ENCODE measurements at regions not wholly inside any gene's neighbourhood (a gene's known extent, or its start where the extent isn't known, plus 50 kb on each side); places are given as distances from the start of the nearest gene placed in this dataset.

- Histone ChIP-seq H2BK20ac (ENCODE audit: low read depth, low read length, poor library complexity, severe bottlenecking) (no peak overlapping the region), H4K8ac (replicated peaks; ENCODE audit: insufficient read length, low read depth, low read length) (no peak overlapping the region), H2BK120ac (ENCODE audit: low read depth, low read length, poor library complexity, severe bottlenecking) (no peak overlapping the region), H3K23me2 (ENCODE audit: insufficient read length, low read depth, low read length, poor library complexity, severe bottlenecking) (no peaks in the 10 kb centered on the region), H3K9ac (ENCODE audit: extremely low read depth, insufficient read length, low read length) (no peak overlapping the region), H2AFZ (ENCODE audit: low read length) (no peak overlapping the region), H3K79me2 (ENCODE audit: insufficient read depth, low read length) (peaks cover 8% of the 10 kb centered on the region; the same call in 1 of the 2 replicates), H3K4me2 (ENCODE audit: insufficient read depth, insufficient read length, low read length) (no peak overlapping the region), H3K18ac (ENCODE audit: insufficient read length, low read depth, low read length) (no peak overlapping the region), H3K23ac (ENCODE audit: insufficient read length, low read depth, low read length) (no peak overlapping the region), H3K79me1 (ENCODE audit: insufficient read depth, low read depth, low read length, poor library complexity, severe bottlenecking) (no peaks in the 10 kb centered on the region), H3K14ac (ENCODE audit: insufficient read depth, low read length) (no peak overlapping the region), H3K4me1 (ENCODE audit: insufficient read depth, low read length) (peaks cover 2% of the 10 kb centered on the region; the same call in 1 of the 2 replicates), H2BK15ac (ENCODE audit: low read depth, low read length) (no peak overlapping the region), H4K20me1 (ENCODE audit: control insufficient read depth, insufficient read depth, insufficient read length) (peaks cover 2% of the 10 kb centered on the region), H3T11ph (ENCODE audit: low read length) (no peak overlapping the region), H2BK5ac (ENCODE audit: insufficient read length, low read length) (no peak overlapping the region), H3K27me3 (ENCODE audit: insufficient read depth, low read length) (no peaks in the 10 kb centered on the region), H2BK12ac (ENCODE audit: insufficient read length, low read depth, low read length) (no peak overlapping the region), H4K91ac (ENCODE audit: insufficient read length, low read depth, low read length) (no peak overlapping the region), H4K5ac (ENCODE audit: insufficient read length, low read depth, low read length) (no peak overlapping the region), H2AK5ac (ENCODE audit: insufficient read length, low read length) (no peak overlapping the region), H3K4ac (ENCODE audit: low read depth, low read length) (no peak overlapping the region), H3K56ac (ENCODE audit: insufficient read length, low read depth, low read length) (no peak overlapping the region), H3K9me3 (ENCODE audit: control insufficient read depth, low read depth, low read length) (no peaks in the 10 kb centered on the region), H3K27ac (ENCODE audit: insufficient read length, low read depth, low read length) (no peak overlapping the region)
- no peaks in the 10 kb centered on the region for H3K9me3 Mint-ChIP-seq
- TF ChIP-seq, protein P1, sequence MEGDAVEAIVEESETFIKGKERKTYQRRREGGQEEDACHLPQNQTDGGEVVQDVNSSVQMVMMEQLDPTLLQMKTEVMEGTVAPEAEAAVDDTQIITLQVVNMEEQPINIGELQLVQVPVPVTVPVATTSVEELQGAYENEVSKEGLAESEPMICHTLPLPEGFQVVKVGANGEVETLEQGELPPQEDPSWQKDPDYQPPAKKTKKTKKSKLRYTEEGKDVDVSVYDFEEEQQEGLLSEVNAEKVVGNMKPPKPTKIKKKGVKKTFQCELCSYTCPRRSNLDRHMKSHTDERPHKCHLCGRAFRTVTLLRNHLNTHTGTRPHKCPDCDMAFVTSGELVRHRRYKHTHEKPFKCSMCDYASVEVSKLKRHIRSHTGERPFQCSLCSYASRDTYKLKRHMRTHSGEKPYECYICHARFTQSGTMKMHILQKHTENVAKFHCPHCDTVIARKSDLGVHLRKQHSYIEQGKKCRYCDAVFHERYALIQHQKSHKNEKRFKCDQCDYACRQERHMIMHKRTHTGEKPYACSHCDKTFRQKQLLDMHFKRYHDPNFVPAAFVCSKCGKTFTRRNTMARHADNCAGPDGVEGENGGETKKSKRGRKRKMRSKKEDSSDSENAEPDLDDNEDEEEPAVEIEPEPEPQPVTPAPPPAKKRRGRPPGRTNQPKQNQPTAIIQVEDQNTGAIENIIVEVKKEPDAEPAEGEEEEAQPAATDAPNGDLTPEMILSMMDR (conservative IDR thresholded peaks at IDR 0.05): no peak
- peaks cover 8 to 11% of the 10 kb centered on the region in 2 experiments for H3K4me1 Mint-ChIP-seq
- no peak for DNase-seq
- WGBS (ENCODE audit: extremely low coverage, insufficient read length, low lambda C conversion rate): no CpG with 5 or more reads among the region's 1 CpG
- no peak overlapping the region for H3K27ac Mint-ChIP-seq
- H3K36me3 Mint-ChIP-seq (ENCODE audit: insufficient read depth in 1 of 3, low read depth in 3 of 3): no peaks in the 10 kb centered on the region; a peak in 1 of 7 replicates
- no peak overlapping the region for H3K4me3 Mint-ChIP-seq
- H3K27me3 Mint-ChIP-seq (ENCODE audit: low read depth): no peaks in the 10 kb centered on the region
Measured at GRCh38 chr11:92376680-92377079, 152.1 kb downstream of the FAT3 start.
